ENCODE measurements at regions not wholly inside any gene's neighbourhood (a gene's known extent, or its start where the extent isn't known, plus 50 kb on each side); places are given as distances from the start of the nearest gene placed in this dataset.

GRCh38 chr12:76256321-76256720, 91.9 kb downstream of the BBS10 start:
- Histone ChIP-seq H3K36me3 (no peaks in the 10 kb centered on the region), H3K4me1 (peaks cover 10% of the 10 kb centered on the region), H3K4me3 (no peak overlapping the region), H3K27me3 (no peaks in the 10 kb centered on the region), H3K9me3 (no peaks in the 10 kb centered on the region), H3K27ac (no peak overlapping the region)
- no peak for DNase-seq (ENCODE audit: extremely low spot score in 2 of 2)
- intact Hi-C loops (cut with DNase I), result no loop called here
- no peak for TF ChIP-seq POLR2A (IDR thresholded peaks at IDR 0.05)
- no peak for TF ChIP-seq CTCF (IDR thresholded peaks at IDR 0.05)
- no peak for TF ChIP-seq POLR2AphosphoS5 (IDR thresholded peaks at IDR 0.05; ENCODE audit: insufficient read depth in 1 of 2, low read depth in 1 of 2)

GRCh38 chr12:76255692-76256091, 92.5 kb downstream of the BBS10 start:
- Histone ChIP-seq H3K36me3 (no peaks in the 10 kb centered on the region), H3K27ac (peak overlapping the region; percentile 13), H3K27me3 (no peaks in the 10 kb centered on the region), H3K4me3 (no peak overlapping the region), H3K9me3 (no peaks in the 10 kb centered on the region), H3K4me1 (peaks cover 8% of the 10 kb centered on the region)
- no peak for DNase-seq (ENCODE audit: extremely low spot score in 2 of 2)
- intact Hi-C loops (cut with DNase I), result no loop called here
- TF ChIP-seq POLR2AphosphoS5 (IDR thresholded peaks at IDR 0.05; ENCODE audit: insufficient read depth in 1 of 2, low read depth in 1 of 2) (no peak), CTCF (IDR thresholded peaks at IDR 0.05) (no peak), POLR2A (IDR thresholded peaks at IDR 0.05) (no peak)

GRCh38 chr12:76255281-76255680, 92.9 kb downstream of the BBS10 start:
- Histone ChIP-seq H3K9me3 (no peaks in the 10 kb centered on the region), H3K27me3 (no peaks in the 10 kb centered on the region), H3K4me3 (no peak overlapping the region), H3K27ac (peak overlapping the region; percentile 13), H3K36me3 (no peaks in the 10 kb centered on the region), H3K4me1 (peaks cover 4% of the 10 kb centered on the region)
- intact Hi-C loops (cut with DNase I), result no loop called here
- TF ChIP-seq POLR2AphosphoS5 (IDR thresholded peaks at IDR 0.05; ENCODE audit: insufficient read depth in 1 of 2, low read depth in 1 of 2) (no peak), CTCF (IDR thresholded peaks at IDR 0.05) (no peak), POLR2A (IDR thresholded peaks at IDR 0.05) (no peak)
- no peak for DNase-seq (ENCODE audit: extremely low spot score in 2 of 2)

GRCh38 chr12:76252031-76252430, 96.2 kb downstream of the BBS10 start:
- H3K27ac ChIP-seq, result no peak overlapping the region
- H3K27me3 ChIP-seq, result no peaks in the 10 kb centered on the region
- no peak for DNase-seq (ENCODE audit: extremely low spot score in 2 of 2)
- H3K9me3 ChIP-seq, result no peaks in the 10 kb centered on the region
- no peak for TF ChIP-seq POLR2A (IDR thresholded peaks at IDR 0.05)
- no peak for TF ChIP-seq POLR2AphosphoS5 (IDR thresholded peaks at IDR 0.05; ENCODE audit: insufficient read depth in 1 of 2, low read depth in 1 of 2)
- TF ChIP-seq CTCF (IDR thresholded peaks at IDR 0.05), result no peak
- H3K4me1 ChIP-seq, result no peaks in the 10 kb centered on the region
- no peak overlapping the region for H3K4me3 ChIP-seq
- H3K36me3 ChIP-seq, result no peaks in the 10 kb centered on the region
- intact Hi-C loops (cut with DNase I), result no loop called here

GRCh38 chr12:76250256-76250655, 98.0 kb downstream of the BBS10 start:
- no peaks in the 10 kb centered on the region for H3K4me1 ChIP-seq
- H3K36me3 ChIP-seq, result no peaks in the 10 kb centered on the region
- no peak overlapping the region for H3K27ac ChIP-seq
- no peaks in the 10 kb centered on the region for H3K9me3 ChIP-seq
- no peak for DNase-seq (ENCODE audit: extremely low spot score in 2 of 2)
- intact Hi-C loops (cut with DNase I), result no loop called here
- no peak overlapping the region for H3K4me3 ChIP-seq
- TF ChIP-seq CTCF (IDR thresholded peaks at IDR 0.05), result no peak
- TF ChIP-seq POLR2A (IDR thresholded peaks at IDR 0.05), result no peak
- no peak for TF ChIP-seq POLR2AphosphoS5 (IDR thresholded peaks at IDR 0.05; ENCODE audit: insufficient read depth in 1 of 2, low read depth in 1 of 2)
- H3K27me3 ChIP-seq, result no peaks in the 10 kb centered on the region

Data from vagina (tissue), 2 donors.